ENCODE measurements at regions not wholly inside any gene's neighbourhood (a gene's known extent, or its start where the extent isn't known, plus 50 kb on each side); places are given as distances from the start of the nearest gene placed in this dataset.

- no peak overlapping the region for H3K4me3 ChIP-seq (ENCODE audit: low read depth, low read length)
- DNase-seq (ENCODE audit: low read depth), result no peak
- TF ChIP-seq, protein P1, sequence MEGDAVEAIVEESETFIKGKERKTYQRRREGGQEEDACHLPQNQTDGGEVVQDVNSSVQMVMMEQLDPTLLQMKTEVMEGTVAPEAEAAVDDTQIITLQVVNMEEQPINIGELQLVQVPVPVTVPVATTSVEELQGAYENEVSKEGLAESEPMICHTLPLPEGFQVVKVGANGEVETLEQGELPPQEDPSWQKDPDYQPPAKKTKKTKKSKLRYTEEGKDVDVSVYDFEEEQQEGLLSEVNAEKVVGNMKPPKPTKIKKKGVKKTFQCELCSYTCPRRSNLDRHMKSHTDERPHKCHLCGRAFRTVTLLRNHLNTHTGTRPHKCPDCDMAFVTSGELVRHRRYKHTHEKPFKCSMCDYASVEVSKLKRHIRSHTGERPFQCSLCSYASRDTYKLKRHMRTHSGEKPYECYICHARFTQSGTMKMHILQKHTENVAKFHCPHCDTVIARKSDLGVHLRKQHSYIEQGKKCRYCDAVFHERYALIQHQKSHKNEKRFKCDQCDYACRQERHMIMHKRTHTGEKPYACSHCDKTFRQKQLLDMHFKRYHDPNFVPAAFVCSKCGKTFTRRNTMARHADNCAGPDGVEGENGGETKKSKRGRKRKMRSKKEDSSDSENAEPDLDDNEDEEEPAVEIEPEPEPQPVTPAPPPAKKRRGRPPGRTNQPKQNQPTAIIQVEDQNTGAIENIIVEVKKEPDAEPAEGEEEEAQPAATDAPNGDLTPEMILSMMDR (conservative IDR thresholded peaks at IDR 0.05; ENCODE audit: low read depth, low read length), result no peak
These were observed 99.2 kb downstream of the FOXL3 start for GRCh38 chr7:388961-389701.

DNA sequence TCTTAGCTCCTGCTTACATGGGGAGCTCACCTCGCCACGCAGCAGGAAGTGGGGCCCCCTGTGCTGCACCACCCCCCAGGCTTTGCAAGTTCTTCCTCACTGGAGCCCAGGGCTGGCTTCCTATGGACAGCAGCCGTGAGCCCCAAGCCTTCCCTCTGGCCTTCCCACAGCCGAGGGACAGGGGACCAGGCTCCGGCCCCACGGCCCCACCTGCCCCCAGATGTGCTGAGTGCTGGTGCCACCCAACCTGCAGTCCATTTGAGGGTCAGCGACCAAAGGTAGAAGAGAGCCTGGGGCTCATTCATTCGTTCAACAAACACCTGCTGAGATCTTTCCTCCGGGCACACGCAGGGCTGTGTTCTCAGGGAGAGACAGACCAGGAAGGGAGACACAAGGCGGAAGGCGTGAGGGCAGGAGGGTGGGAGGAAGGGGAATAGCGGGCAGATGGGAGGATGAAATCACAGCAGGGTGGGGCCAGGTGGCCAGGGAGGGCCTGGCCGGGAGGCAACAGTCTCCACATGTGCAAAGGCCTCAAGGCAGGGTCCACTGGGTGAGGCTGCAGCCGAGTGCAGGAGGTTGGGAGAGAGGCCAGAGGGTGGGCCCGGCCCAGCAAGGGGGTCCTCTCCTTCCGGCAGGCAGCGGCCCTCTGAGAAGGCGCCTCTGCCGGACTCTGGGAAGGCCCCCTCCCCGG is 100.1 kb downstream of the FOXL3 start:
- no peak for DNase-seq (ENCODE audit: low read depth)
- TF ChIP-seq, protein P1 (conservative IDR thresholded peaks at IDR 0.05; ENCODE audit: low read depth, low read length), result no peak
- H3K4me3 ChIP-seq (ENCODE audit: low read depth, low read length), result no peak overlapping the region

- no peak for DNase-seq (ENCODE audit: low read depth)
- H3K4me3 ChIP-seq (ENCODE audit: low read depth, low read length), result no peak overlapping the region
- TF ChIP-seq, protein P1 (conservative IDR thresholded peaks at IDR 0.05; ENCODE audit: low read depth, low read length), result no peak
These were observed 100.9 kb downstream of the FOXL3 start for GRCh38 chr7:390761-391410.

DNA sequence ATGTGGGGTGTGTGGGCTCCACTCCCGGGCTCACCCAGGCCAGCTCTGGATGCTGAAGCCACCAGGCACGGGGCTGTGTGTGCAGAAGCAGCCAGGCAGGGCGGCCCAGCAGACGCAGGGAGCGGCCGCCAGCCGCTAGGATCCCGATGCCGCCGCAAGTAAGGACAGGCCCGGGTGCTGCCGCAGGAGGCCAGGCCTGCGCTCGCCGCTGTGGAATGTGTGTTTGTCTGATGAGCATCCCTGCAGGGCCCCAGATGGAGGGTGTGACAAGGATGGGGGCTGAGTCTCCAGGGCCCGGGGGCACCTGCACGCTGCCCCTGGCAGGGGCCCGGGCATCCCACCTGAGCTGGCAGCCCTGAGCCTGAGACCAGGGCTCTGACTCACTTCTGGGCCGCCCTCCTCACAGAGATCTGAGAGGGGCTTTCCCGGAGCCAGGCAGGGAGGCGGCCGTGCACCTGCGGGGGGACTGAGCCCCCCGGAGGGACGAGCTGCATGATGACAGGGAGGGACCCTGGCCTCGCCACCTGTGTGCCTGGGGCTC is 101.5 kb downstream of the FOXL3 start:
- no peak for DNase-seq (ENCODE audit: low read depth)

DNA sequence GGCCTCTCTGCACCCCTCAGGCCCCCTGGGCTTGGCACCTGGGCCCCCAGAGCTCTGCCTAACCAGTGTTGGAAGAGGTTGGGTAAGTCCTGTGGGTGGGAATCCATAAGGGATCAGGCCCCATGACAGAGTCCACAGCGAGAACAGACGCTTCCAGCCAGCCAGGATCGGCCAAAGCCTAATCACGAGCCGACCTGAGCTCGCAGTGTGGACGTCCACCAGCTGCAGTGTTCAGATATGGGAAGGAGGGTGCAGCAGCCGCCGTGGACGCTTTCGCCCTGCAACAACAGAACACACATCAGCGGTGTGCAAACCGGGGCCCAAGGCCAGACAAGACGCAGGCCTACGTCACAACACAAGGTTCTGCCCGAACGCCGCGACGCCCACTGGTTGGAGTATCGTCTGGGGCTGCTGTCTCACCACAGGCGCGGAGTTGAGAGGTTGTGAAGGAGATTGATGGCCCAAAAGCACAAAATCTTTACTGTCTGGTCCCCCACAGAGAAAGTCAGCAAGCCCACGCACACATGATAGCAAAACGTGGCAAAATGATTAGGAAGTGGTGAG is 102.1 kb downstream of the FOXL3 start:
- DNase-seq (ENCODE audit: low read depth), result no peak
- H3K4me3 ChIP-seq (ENCODE audit: low read depth, low read length), result no peak overlapping the region
- TF ChIP-seq, protein P1 (conservative IDR thresholded peaks at IDR 0.05; ENCODE audit: low read depth, low read length), result no peak

More for the DNA sequence above, 101.5 kb downstream of the FOXL3 start:
- H3K4me3 ChIP-seq (ENCODE audit: low read depth, low read length), result no peak overlapping the region
- TF ChIP-seq, protein P1 (conservative IDR thresholded peaks at IDR 0.05; ENCODE audit: low read depth, low read length), result no peak

DNA sequence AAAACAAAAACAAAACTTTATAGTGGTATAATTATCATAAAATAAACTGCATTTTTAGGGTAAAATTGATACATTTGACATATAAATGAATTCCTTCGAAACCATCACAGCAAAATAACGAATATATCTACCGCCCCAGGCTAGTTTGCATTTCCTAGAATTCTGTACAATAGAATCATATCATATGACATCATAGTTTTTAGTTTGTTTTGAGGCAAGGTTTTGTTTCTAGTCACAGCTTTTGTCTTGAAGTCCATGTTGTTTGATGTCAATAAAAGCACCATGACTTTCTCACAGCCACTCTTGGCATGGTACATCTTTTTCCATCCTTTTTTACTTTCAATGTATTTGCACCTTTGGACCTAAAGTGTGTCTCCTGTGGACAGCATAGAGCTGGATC is 102.9 kb downstream of the FOXL3 start:
- H3K4me3 ChIP-seq (ENCODE audit: low read depth, low read length), result no peak overlapping the region
- TF ChIP-seq, protein P1 (conservative IDR thresholded peaks at IDR 0.05; ENCODE audit: low read depth, low read length), result no peak
- DNase-seq (ENCODE audit: low read depth), result no peak

All from choroid plexus epithelial cell (primary cell).